CD14-positive monocyte (primary cell): ENCODE measurements at regions not wholly inside any gene's neighbourhood (a gene's known extent, or its start where the extent isn't known, plus 50 kb on each side); places are given as distances from the start of the nearest gene placed in this dataset.

Source experiments
- DNase-seq, 3 donors: peaks; one replicate each; pipeline ENCODE4 v3.0.0-alpha.2; 2011 to 2022
- H2AFZ ChIP-seq: 2 replicates; pipeline ENCODE4 v1.6.0; 2012; ENCODE audit warnings: mild to moderate bottlenecking, low read depth, low read length, inconsistent platforms; ENCODE audit not compliant: insufficient read depth, poor library complexity, severe bottlenecking
- H3K27ac ChIP-seq, 2 donors: 1 replicate in 1 of 2; 2 replicates in 1 of 2; pipeline ENCODE4 v1.5.1; 2012 to 2013; ENCODE audit warnings: low read length in 2 of 2, control low read depth in 1 of 2, inconsistent platforms in 1 of 2, low read depth in 1 of 2, mild to moderate bottlenecking in 1 of 2
- H3K27me3 ChIP-seq, 2 donors: one replicate each; pipeline versions ENCODE4 v1.6.0 to v1.6.1; 2011 to 2013; ENCODE audit warnings: low read length in 2 of 2; ENCODE audit not compliant: control insufficient read depth in 2 of 2, insufficient read depth in 2 of 2
- H3K36me3 ChIP-seq, 2 donors: replicated peaks in 1 of 2; 1 replicate in 1 of 2; 2 replicates in 1 of 2; pipeline versions ENCODE4 v1.5.1 to v1.6.1; 2012 to 2013; ENCODE audit warnings: low read length in 2 of 2, control low read depth in 1 of 2, inconsistent platforms in 1 of 2, mild to moderate bottlenecking in 1 of 2; ENCODE audit not compliant: insufficient read depth in 2 of 2, control insufficient read depth in 1 of 2
- H3K4me1 ChIP-seq, 2 donors: 1 replicate in 1 of 2; 2 replicates in 1 of 2; pipeline versions ENCODE4 v1.5.1 to v1.6.1; 2012 to 2013; ENCODE audit warnings: low read length in 2 of 2, control low read depth in 1 of 2, inconsistent platforms in 1 of 2, mild to moderate bottlenecking in 1 of 2, moderate library complexity in 1 of 2; ENCODE audit not compliant: insufficient read depth in 2 of 2, control insufficient read depth in 1 of 2
- H3K4me2 ChIP-seq: replicated peaks from 2 replicates; pipeline ENCODE3; 2012; ENCODE audit warnings: low read length, moderate library complexity, mild to moderate bottlenecking; ENCODE audit not compliant: poor library complexity, severe bottlenecking; ENCODE audit errors: extremely low read depth
- H3K4me3 ChIP-seq, 3 experiments: fragments of 200-600 bp in 1 of 3; sonication (generic) in 1 of 3; replicated peaks in 1 of 3; 1 replicate in 2 of 3; 2 replicates in 1 of 3; pipeline ENCODE4 v1.5.1; 2011 to 2013; ENCODE audit warnings: low read length in 3 of 3, mild to moderate bottlenecking in 3 of 3, control low read depth in 2 of 3, low read depth in 2 of 3, inconsistent platforms in 1 of 3, moderate library complexity in 1 of 3
- H3K79me2 ChIP-seq: 2 replicates; pipeline ENCODE4 v1.6.0; 2012; ENCODE audit warnings: mild to moderate bottlenecking, control low read depth, inconsistent platforms, low read length, moderate library complexity; ENCODE audit not compliant: insufficient read depth
- H3K9ac ChIP-seq: 2 replicates; pipeline ENCODE4 v1.6.0; 2017; ENCODE audit warnings: low read length, mild to moderate bottlenecking; ENCODE audit not compliant: insufficient read depth, poor library complexity, severe bottlenecking
- H3K9me3 ChIP-seq, 2 donors: replicated peaks in 1 of 2; 1 replicate in 1 of 2; 2 replicates in 1 of 2; pipeline versions ENCODE4 v1.5.1 to v1.6.1; 2012 to 2013; ENCODE audit warnings: low read length in 2 of 2, control low read depth in 1 of 2; ENCODE audit not compliant: control insufficient read depth in 1 of 2, insufficient read depth in 1 of 2
- H4K20me1 ChIP-seq: 2 replicates; pipeline ENCODE4 v1.6.0; 2012; ENCODE audit warnings: mild to moderate bottlenecking, low read length, control low read depth, moderate library complexity; ENCODE audit not compliant: insufficient read depth
- H3K27ac Mint-ChIP-seq, 7 donors: one replicate each; pipeline ENCODE4 v1.8.0; 2020; ENCODE audit warnings: mild to moderate bottlenecking in 7 of 7, mixed read lengths in 7 of 7, moderate library complexity in 6 of 7, inconsistent platforms in 2 of 7
- H3K27me3 Mint-ChIP-seq, 3 donors: one replicate each; pipeline ENCODE4 v1.8.0; 2021 to 2022; ENCODE audit warnings: low read depth in 3 of 3, mild to moderate bottlenecking in 3 of 3, mixed read lengths in 3 of 3, moderate library complexity in 3 of 3, inconsistent platforms in 1 of 3
- H3K36me3 Mint-ChIP-seq, 2 donors: one replicate each; pipeline ENCODE4 v1.8.0; 2020; ENCODE audit warnings: mixed read lengths in 2 of 2, inconsistent platforms in 1 of 2, mild to moderate bottlenecking in 1 of 2
- H3K4me1 Mint-ChIP-seq: one replicate; pipeline ENCODE4 v1.8.0; 2020; ENCODE audit warnings: mild to moderate bottlenecking, mixed read lengths
- H3K4me3 Mint-ChIP-seq, 2 donors: one replicate each; pipeline ENCODE4 v1.8.0; 2020; ENCODE audit warnings: mild to moderate bottlenecking in 2 of 2, mixed read lengths in 2 of 2, moderate library complexity in 1 of 2
- H3K9me3 Mint-ChIP-seq, 7 donors: one replicate each; pipeline ENCODE4 v1.8.0; 2020 to 2022; ENCODE audit warnings: mixed read lengths in 7 of 7, mild to moderate bottlenecking in 6 of 7, moderate library complexity in 6 of 7, inconsistent platforms in 2 of 7
- CTCF ChIP-seq: fragments of 200-600 bp; IDR thresholded peaks from one replicate; pipeline ENCODE4 v1.8.0; 2022; ENCODE audit warnings: antibody characterized with exemption, mild to moderate bottlenecking
- WGBS: methylation state at CpG from one replicate; pipeline ENCODE4 v1.1.5; 2013; ENCODE audit warnings: missing lambda C conversion rate; ENCODE audit not compliant: insufficient coverage; 5-methylcytosine and 5-hydroxymethylcytosine counted together
- intact Hi-C, 2 donors: fragments of 100-400 bp; cut with micrococcal nuclease; formaldehyde crosslinking; loops; one replicate each; pipeline versions ENCODE4 v1.15.0 to v1.15.1; 2023

GRCh38 chr15:56831467-56832005 is 86.9 kb upstream of the TCF12 start:
- whole genome bisulfite sequencing: no CpG with 5 or more reads among the region's 3 CpGs
- Histone ChIP-seq H2AFZ (no peak overlapping the region), H3K9me3 (no peaks in the 10 kb centered on the region), H3K79me2 (no peaks in the 10 kb centered on the region), H3K4me1 (no peaks in the 10 kb centered on the region), H3K36me3 (no peaks in the 10 kb centered on the region), H3K27ac (no peak overlapping the region), H4K20me1 (no peaks in the 10 kb centered on the region), H3K9ac (no peak overlapping the region), H3K4me2 (no peak overlapping the region), H3K27me3 (no peaks in the 10 kb centered on the region), H3K4me3 (no peak overlapping the region)
- no peaks in the 10 kb centered on the region for H3K36me3 Mint-ChIP-seq
- H3K27me3 Mint-ChIP-seq: peaks cover 0 to 3% (median 0%) of the 10 kb centered on the region in 3 donors
- H3K4me3 Mint-ChIP-seq: no peak overlapping the region
- TF ChIP-seq CTCF: no peak
- no peak overlapping the region for H3K27ac Mint-ChIP-seq
- DNase-seq: no peak
- H3K4me1 Mint-ChIP-seq: peaks cover 5% of the 10 kb centered on the region
- H3K9me3 Mint-ChIP-seq: no peaks in the 10 kb centered on the region
- intact Hi-C loops: no loop called here

GRCh38 chr15:56824175-56824574 is 90.9 kb upstream of the ZNF280D start:
- Mint-ChIP-seq H3K4me1 (peaks cover 8% of the 10 kb centered on the region), H3K4me3 (no peak overlapping the region), H3K27me3 (no peaks in the 10 kb centered on the region), H3K27ac (no peak overlapping the region), H3K9me3 (peaks cover 0 to 1% (median 0%) of the 10 kb centered on the region in 7 donors), H3K36me3 (no peaks in the 10 kb centered on the region)
- Histone ChIP-seq H3K79me2 (no peaks in the 10 kb centered on the region), H2AFZ (no peak overlapping the region), H3K4me3 (no peak overlapping the region), H3K27me3 (no peaks in the 10 kb centered on the region), H3K36me3 (no peaks in the 10 kb centered on the region), H3K9ac (no peak overlapping the region), H3K27ac (no peak overlapping the region), H4K20me1 (no peaks in the 10 kb centered on the region), H3K4me1 (no peaks in the 10 kb centered on the region), H3K4me2 (no peak overlapping the region), H3K9me3 (no peaks in the 10 kb centered on the region)
- DNase-seq: no peak
- intact Hi-C loops: loop anchor here in 1 of 2 donors (5.0 kb wide), 1 partner anchor 483 kb away; no protein-coding TSS in a partner anchor
- TF ChIP-seq CTCF: no peak
- 100% methylated on average over 2 of the region's 2 CpGs for WGBS
